Thyroid gland (tissue), 4 donors: ENCODE measurements at regions not wholly inside any gene's neighbourhood (a gene's known extent, or its start where the extent isn't known, plus 50 kb on each side); places are given as distances from the start of the nearest gene placed in this dataset.

Experiments used
- CTCF ChIP-seq, 6 experiments: fragments of 200-600 bp in 3 of 6; fragments of 450-650 bp in 3 of 6; sonication (generic) in 3 of 6; IDR thresholded peaks; one replicate each; pipeline ENCODE4 v1.5.1; 2016 to 2019; ENCODE audit warnings: antibody characterized with exemption in 6 of 6, mild to moderate bottlenecking in 2 of 6, inconsistent platforms in 1 of 6, moderate library complexity in 1 of 6
- POLR2A ChIP-seq, 2 donors: fragments of 450-650 bp; IDR thresholded peaks; one replicate each; pipeline ENCODE4 v1.6.1; 2017; ENCODE audit warnings: antibody characterized with exemption in 2 of 2, mild to moderate bottlenecking in 2 of 2, moderate library complexity in 1 of 2

GRCh38 chr13:99072941-99073340 lies 95.1 kb upstream of the DOCK9 start:
- no peak for TF ChIP-seq CTCF (IDR thresholded peaks at IDR 0.05)
- no peak for TF ChIP-seq POLR2A (IDR thresholded peaks at IDR 0.05)
